Stimulated activated CD8-positive, alpha-beta memory T cell treated with anti-CD3 and anti-CD28 coated beads, Interleukin-4, amount 100 ng/mL, for 1 hour (primary cell): ENCODE measurements at regions not wholly inside any gene's neighbourhood (a gene's known extent, or its start where the extent isn't known, plus 50 kb on each side); places are given as distances from the start of the nearest gene placed in this dataset.
"Not testable (repeated sequence)": the region's sequence is repeated elsewhere in the genome, so short reads cannot be mapped to it uniquely, and the experiment has no call there.

Experiments
- DNase-seq, 2 donors: peaks; one replicate each; pipeline ENCODE4 v3.0.0-alpha.2; 2020; ENCODE audit warnings: low read depth in 2 of 2, low spot score in 1 of 2

GRCh38 chr13:104949840-104950740 lies 1585.4 kb downstream of the EFNB2 start:
- DNase-seq: no peak

GRCh38 chr13:104944176-104944575 lies 1591.3 kb downstream of the EFNB2 start:
- DNase-seq: no peak

- DNase-seq: no peak
Measured at GRCh38 chr13:104943331-104943730, 1592.1 kb downstream of the EFNB2 start.

GRCh38 chr13:104937881-104938280 lies 1597.6 kb downstream of the EFNB2 start:
- DNase-seq: no peak

GRCh38 chr13:104936304-104936703 lies 1599.2 kb downstream of the EFNB2 start:
- no peak for DNase-seq

GRCh38 chr13:104920513-104920912 lies 1614.9 kb downstream of the EFNB2 start:
- DNase-seq: not testable (repeated sequence)

GRCh38 chr13:104920091-104920490 lies 1615.4 kb downstream of the EFNB2 start:
- no peak for DNase-seq

GRCh38 chr13:104900191-104900817 lies 1635.2 kb downstream of the EFNB2 start:
- DNase-seq: no peak

- no peak for DNase-seq
Measured at GRCh38 chr13:104898484-104898883, 1637.0 kb downstream of the EFNB2 start.

- DNase-seq: no peak
Measured at GRCh38 chr13:104895521-104895920, 1639.9 kb downstream of the EFNB2 start.

- DNase-seq: no peak
Measured at GRCh38 chr13:104875038-104875754, 1660.3 kb downstream of the EFNB2 start.

- DNase-seq: no peak
Measured at GRCh38 chr13:104872153-104872552, 1663.3 kb downstream of the EFNB2 start.

GRCh38 chr13:104871456-104871855 lies 1664.0 kb downstream of the EFNB2 start:
- no peak for DNase-seq

GRCh38 chr13:104869501-104869900 lies 1666.0 kb downstream of the EFNB2 start:
- no peak for DNase-seq

GRCh38 chr13:104868806-104869205 lies 1666.7 kb downstream of the EFNB2 start:
- no peak for DNase-seq

- no peak for DNase-seq
Measured at GRCh38 chr13:104855581-104855980, 1679.9 kb downstream of the EFNB2 start.

GRCh38 chr13:104854698-104855097 lies 1680.8 kb downstream of the EFNB2 start:
- no peak for DNase-seq

GRCh38 chr13:104854007-104854406 lies 1681.5 kb downstream of the EFNB2 start:
- no peak for DNase-seq

GRCh38 chr13:104847922-104848321 lies 1687.5 kb downstream of the EFNB2 start:
- no peak for DNase-seq

- DNase-seq: no peak
Measured at GRCh38 chr13:104843401-104843800, 1692.1 kb downstream of the EFNB2 start.

GRCh38 chr13:104841110-104841509 lies 1694.4 kb downstream of the EFNB2 start:
- no peak for DNase-seq

GRCh38 chr13:104837756-104838155 lies 1697.7 kb downstream of the EFNB2 start:
- no peak for DNase-seq
